Ecto neural progenitor cell (in vitro differentiated cells): ENCODE measurements at regions not wholly inside any gene's neighbourhood (a gene's known extent, or its start where the extent isn't known, plus 50 kb on each side); places are given as distances from the start of the nearest gene placed in this dataset.

Experiments
- DNase-seq: peaks from one replicate; pipeline ENCODE4 v3.0.0-alpha.2; 2018; ENCODE audit warnings: low spot score

DNA sequence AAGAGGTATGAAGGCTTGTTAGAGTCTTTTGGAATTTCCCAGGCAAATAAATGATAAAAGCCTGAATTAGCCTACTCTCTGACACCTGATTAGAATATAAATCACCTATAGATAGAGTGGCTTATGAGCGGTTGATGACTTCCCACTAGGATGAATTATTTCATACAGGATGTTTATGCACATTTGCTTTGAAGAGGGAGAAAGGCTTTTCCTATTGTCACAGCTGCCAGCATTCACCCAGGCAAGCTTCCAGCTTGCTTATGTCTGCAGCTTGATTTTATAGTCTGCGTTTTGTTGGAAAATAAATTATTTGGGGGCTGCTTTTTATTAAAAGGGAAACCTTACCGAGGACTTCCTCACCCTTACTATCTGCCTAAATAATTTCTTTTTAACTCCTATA is 51.3 kb upstream of the EIF2S2 start:
- no peak for DNase-seq

DNA sequence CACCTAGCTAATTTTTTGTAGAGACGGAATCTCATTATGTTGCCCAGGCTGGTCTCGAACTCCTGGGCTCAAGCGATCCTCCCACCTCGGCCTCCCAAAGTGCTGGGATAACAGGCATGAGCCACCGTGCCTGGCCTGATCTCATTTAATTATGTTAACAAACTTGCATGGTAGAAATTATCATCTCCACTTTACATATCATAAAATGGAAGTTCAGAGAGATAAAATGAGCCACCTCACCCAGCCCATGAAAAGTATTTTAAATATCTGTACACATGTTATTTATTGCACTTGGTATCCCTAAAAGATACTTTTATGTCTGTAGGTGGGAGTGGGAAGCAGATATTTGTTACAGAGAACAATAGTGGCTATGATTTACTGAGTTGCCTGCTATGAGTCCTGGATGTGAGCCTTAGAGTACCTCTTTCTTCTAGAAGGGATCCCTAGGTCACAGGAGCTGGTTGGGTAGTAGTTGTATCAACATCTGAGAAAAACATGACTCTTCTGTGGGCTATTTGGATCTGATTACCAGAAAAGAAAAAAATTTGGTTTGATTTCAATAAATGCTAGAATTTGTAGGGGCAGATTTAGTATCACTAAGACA is 52.4 kb upstream of the EIF2S2 start:
- DNase-seq = no peak

DNA sequence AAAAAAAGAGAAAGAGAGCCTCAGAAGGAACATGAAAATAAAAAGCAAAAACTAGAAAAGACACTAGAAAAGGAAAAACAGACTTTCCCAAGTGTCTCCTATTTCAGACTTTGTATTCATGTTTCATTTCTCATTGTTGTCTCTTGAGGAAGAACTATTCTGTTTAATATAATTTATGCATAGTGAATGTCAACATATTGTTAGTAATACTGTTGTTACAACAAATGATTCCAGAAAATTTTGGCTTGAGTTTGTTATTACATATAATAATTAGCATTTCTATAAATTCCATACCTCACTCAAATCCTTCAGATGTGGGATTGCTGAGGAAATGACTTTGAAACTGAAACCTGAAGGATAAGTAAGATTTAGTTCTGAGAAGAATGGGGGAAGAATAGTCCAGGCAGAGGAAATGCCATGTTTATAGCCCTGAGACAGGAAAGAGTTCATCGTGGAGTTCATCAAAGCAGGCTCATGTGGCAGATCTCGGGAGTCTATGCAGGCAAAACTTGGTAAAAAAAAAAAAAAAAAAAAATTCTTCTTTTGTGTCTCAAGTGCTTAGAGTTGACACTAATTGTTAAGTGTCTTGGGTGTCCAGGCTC is 53.1 kb upstream of the EIF2S2 start:
- no peak for DNase-seq

DNA sequence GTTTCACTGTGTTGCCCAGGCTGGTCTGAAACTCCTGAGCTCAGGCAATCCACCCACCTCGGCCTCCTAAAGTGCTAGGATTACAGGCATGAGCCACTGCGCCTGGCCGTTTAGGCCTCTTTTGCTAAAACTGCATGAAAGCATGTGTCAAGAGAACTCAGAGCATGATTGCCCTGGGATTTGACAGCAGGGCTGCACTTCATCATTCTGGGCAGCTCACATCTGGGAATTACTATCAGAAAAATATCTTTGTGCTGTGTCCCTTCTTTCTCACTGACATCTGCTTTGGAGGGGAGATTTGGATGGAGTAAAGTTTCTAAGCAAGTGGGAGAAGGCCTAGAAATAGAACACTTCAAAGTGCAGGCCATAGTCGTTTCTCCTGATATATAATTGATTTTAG is 59.6 kb upstream of the EIF2S2 start:
- DNase-seq = no peak

DNA sequence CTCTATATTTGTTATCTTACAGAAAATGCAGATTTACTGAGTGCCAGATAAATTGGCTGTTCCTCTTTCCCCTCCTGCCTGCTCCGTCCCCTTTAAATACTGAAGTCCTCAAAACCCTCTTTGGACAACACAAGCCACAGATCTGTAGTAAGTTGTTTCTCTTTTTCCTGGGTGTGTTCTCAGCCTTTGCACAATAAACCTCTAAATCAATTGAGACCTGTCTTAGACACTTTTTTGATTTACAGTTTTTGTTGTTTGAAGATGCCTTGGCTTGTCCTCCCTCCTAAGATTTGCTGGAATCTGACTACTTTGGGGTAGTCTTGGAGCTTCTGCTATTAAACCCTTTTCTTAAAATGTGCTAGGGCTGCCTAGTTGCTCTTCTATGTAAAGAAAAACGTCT is 60.9 kb upstream of the EIF2S2 start:
- DNase-seq = no peak

DNA sequence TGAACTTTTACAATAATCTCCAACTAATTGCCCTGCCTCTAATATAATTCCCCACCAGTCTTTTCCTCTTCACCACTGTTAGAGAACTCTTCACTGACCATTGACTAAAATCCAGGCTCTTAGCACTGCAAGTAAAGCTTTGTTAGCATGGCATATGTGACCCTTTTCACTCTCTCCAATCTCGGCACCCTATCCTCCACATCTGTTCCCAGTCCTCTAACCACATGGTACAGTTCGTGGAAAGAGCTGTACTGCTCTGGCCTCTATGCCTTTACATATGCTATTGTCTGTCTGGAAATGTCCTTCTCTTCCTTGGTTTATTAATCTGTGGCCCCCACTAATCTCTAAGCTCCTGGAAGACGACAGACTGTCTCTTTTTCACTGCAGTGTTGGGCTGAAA is 63.0 kb upstream of the EIF2S2 start:
- no peak for DNase-seq

DNA sequence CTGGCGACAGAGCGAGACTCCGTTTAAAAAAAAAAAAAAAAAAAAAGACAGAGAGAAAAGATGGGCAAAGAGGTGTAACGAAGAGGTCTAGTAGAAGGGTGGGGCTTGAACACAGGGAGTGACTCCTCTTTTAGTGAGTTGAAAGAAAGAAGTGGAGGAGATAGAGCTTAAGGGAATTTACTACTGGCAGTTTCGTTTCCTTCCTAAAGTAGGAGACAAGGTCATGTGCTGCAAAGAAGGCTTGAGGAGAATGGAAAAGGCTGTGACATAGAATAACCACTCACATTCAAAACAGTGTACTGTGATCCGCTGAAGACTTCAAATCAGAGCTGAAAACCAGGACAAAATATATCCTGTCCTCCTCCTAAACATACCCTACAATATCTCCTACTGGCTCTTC is 63.8 kb upstream of the EIF2S2 start:
- no peak for DNase-seq

DNA sequence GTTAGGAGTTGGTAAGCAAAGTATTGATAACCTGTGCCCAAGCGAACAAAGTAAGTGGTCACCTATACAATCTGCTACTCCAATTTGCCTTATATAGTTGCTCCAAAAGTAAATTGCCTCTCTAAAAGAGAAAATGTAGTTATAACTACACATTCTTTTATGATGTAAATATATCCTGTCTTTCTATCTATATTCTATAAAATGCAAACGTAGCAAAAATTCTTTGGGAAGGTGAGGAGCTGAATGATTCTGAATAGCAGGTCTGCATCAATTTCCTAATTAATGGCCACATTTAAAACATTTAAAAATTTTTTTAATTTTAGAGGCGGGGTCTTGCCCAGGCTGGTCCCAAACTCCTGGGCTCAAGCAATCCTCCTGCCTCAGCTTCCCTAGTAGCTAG is 64.2 kb upstream of the ASIP start:
- DNase-seq = no peak

DNA sequence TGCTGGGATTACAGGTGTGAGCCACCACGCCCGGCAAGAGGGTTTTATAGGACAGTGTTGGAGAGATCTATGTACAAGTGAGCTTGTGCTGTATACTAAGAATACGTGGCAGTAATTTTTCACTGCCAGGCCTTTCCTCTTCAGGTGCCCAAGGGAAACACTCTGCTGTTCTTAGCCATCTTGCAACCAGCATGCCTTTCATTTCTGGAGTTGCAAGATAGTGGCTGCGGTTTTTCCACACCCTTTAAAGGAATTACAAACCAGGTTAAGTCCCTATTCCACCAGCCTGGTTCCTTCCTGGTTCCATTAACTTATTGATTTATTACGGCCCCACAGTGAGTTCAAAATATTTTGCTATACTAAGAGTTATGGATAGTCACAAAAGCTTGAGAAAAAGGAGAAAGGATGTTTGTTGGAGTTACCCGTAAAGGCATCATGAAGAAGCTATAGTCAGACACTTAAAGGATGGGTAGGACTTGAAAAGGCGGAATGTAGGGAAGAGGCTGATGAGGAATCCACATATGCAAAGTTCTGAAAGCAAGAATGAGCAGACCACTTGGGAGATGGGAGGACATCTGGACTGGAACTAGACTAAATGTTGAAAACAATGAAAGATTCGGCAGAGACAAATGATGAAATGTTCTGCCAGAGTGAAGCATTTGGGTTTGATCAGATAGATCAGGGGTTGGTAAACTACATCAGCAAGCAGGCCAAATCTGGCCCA is 61.4 kb upstream of the ASIP start:
- no peak for DNase-seq

DNA sequence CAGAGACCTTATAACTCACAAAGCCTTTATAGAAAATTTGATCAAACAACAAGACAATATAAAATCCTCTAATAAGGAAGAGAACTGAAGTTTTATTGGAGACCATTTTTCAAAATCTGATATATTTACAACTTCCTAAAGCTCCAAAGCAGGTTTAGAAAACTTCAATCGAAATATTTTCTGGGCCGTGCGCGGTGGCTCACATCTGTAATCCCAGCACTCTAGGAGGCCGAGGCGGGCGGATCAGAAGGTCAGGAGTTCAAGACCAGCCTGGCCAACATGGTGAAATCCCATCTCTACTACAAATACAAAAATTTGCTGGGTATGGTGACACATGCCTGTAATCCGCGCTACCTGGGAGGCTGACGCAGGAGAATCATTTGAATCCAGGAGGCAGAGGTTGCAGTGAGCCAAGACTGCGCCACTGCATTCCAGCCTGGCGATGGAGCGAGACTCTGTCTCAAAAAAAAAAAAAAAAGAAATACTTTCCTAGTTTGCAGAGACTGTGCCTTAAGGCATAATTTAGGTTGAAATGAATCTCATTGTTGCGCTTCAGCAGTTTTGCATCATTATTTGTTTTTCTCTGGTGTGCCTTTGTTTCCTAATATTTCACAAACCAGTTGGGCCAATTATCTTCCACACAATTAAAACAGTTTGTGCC is 60.6 kb upstream of the ASIP start:
- no peak for DNase-seq

DNA sequence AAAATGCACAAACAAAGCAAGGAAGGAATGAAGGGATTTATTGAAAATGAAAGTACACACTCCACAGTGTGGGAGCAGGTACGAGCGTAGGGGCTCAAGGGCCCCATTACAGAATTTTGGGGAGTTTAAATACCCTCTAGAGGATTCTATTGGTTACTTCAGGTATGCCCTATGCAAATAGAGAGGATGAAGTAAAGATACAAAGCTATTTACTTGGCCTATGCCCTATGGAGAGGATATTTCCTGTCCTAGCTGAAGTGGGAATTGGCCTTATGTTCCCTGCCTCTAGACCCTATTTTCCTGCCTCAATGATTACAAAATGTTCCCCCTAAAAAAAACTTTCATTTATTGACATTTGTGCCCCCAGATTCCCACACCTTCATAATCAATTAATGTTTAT is 59.7 kb upstream of the ASIP start:
- no peak for DNase-seq

DNA sequence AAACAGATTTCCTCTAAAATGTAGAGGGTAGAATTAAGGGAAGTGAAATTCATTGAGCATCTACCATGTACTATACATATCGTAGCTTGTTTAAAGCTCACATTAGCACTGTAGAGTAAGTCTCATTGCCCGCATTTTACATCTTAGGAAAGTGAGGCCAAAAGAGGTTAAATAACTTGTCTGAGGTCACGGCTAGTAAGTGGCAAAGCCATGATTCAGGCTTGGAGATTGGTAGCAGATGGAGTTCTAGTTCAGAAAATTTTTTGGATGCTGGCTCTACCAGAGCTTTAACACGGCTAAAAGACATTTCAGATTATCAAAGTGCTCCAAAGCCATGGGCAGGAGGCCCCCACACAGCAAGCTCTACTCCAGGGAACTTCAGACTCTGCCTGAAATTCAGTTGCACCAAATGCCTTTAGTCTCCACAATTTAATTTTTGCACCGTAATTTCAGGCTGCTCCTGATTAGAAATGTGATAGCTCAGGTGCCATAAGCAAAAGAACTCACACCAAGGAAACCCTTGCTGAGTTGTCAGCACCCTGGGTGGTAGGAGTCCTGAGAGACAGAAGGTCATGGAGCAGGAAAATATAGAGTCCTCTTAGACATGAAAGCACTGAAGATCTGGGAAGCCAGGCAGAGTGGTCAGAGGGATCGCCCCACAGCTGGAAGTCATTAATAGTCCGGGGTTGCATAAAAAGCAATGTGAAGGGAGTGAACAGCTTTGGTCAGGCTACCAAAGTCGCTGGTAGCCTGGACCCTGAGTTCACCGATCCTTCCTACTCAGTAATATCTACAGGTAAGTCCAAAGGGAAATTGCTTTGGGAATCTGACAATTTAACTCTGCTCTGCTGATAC is 55.2 kb upstream of the ASIP start:
- no peak for DNase-seq

DNA sequence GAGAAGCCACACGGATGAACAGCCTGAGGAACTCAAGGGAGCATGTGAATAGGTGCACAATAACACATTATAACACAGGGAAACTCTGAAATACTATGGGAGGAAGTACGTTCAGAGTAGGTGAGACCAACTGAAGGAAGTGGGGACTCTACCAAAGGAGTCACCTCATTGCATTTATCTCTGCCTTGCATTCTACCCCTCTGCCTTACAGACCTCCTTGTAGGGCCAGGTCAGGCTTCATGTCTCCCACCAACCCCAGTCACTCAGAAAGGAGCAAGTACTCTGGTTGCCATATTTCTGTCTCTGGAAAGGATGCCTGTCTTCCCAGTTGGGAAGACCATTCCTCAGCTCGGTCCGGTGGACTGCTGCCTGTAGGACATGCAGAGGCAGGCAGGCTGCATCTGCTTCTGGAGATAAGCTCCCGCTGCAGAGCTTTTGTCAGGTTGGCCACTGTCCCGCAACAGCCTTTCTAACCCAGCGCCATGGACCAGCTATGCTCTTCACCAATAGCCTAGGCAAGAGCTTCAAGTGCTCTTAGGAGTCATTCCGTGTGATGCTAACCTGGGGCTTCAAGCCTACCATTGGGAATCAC is 51.6 kb upstream of the ASIP start:
- DNase-seq = no peak

DNA sequence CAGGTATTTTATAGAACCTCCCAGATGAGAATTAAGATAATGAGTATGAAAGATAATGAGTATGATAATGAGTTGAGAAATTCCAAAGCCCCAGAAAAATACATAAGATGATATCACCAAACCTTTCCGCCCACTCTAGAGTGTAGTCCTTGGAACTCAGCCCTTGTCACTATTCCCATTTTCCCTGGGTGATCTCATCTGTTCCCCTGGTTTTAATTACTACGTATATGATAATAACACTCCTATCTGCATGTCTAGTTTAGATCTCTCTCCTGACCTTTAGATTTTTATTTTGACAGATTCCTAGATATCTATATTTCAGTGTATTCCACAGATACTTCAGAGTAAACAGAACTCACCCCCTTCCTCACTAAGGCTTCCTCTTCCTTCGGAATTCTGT is 51.0 kb upstream of the ASIP start:
- DNase-seq = no peak

DNA sequence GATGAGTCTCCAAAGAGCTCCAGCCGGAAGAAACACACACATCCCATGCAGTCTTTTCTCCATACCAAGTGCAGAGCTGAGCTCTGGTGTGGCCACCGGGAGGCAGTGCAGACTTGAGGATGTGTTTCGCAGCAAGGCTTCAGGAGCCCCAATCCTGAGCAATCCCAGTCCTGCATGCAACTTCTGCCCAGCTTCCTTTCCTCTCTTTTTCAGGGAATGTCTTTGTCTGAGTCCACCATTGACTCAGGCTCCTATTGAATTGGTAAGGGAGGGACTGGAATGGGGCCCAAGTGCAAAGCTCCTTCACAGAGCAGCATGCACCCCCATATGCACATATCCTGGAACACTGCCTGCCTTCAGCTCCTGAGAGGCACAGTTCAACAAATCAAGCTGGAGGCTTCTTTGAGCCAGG is 50.5 kb upstream of the ASIP start:
- peak; percentile 82 for DNase-seq
